HL-60/S4 treated with retinoic acid at 250 ng/mL for 4 days and 3 days (cell line): ENCODE measurements at regions not wholly inside any gene's neighbourhood (a gene's known extent, or its start where the extent isn't known, plus 50 kb on each side); places are given as distances from the start of the nearest gene placed in this dataset.
"Not testable (repeated sequence)": the region's sequence is repeated elsewhere in the genome, so short reads cannot be mapped to it uniquely, and the experiment has no call there.

Experiments
- in situ Hi-C: fragments of 300-500 bp; cut with MboI; formaldehyde crosslinking; loops from 2 replicates; pipeline ENCODE4 v1.7.0; 2022; ENCODE audit warnings: low sequenced_read_pairs

DNA sequence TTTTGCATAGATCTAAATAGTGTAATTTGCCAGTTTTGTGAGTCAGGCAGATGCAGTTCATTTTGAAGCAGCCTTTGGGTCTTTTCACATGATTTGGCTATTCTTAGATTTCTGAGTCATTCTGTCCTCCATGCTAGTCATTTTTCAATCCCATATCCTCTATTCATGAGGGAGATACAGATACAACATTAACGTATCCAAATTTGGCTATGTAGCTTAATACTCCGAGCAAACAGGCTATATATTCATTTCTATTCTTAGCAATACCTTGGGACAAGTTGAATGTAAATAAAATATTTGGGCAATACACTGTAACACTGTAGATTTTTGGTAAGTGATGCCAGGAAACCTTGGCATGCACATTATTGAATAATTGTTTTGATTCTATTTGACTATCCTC, 270.7 kb upstream of the PDE3A start:
- in situ Hi-C loops = no loop called here

DNA sequence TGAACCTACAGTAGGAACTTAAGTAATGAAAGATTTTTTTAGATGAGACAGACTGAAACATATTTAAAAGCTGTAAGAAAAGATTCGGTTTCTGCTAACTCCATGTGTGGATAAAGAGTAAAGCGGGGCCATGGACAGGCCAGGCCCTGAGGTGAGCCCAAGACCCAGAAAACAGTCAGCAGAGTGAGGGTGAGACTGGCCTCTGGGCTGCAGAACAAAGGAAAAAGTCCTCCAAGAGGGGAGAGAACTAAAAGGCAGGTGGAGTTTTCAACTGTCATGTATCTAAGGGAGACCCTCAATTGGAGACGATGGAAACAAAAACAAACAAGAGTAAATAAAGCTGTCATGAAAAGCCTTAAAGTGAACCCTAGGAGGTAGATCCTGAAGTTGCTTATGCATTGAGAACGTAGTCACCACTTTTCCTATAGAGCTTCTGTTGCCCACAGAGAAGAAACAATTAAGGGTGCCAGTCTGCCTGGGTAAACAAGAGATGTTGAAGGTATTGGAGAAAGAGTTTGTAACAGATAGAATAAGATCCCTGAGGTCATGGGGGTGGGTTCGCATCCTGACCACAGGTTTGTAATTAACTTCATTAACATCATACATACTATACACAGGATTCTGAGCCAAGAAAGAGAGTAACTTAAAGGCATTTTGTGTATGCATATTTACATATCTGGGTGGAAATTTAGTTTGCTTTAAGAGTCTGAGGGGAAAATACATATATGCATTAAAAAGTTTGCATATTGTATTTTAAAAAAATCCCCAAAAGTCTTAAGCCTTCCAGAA, 268.7 kb upstream of the PDE3A start:
- in situ Hi-C loops = no loop called here

- in situ Hi-C loops = no loop called here
Observed at GRCh38 chr12:20101046-20101445, 267.3 kb upstream of the PDE3A start.

- in situ Hi-C loops = no loop called here
Observed at GRCh38 chr12:20105943-20106342, 262.4 kb upstream of the PDE3A start.

GRCh38 chr12:20109676-20110075, 258.7 kb upstream of the PDE3A start:
- in situ Hi-C loops = no loop called here

- in situ Hi-C loops = not testable (repeated sequence)
Observed at GRCh38 chr12:20115371-20115770, 253.0 kb upstream of the PDE3A start.

DNA sequence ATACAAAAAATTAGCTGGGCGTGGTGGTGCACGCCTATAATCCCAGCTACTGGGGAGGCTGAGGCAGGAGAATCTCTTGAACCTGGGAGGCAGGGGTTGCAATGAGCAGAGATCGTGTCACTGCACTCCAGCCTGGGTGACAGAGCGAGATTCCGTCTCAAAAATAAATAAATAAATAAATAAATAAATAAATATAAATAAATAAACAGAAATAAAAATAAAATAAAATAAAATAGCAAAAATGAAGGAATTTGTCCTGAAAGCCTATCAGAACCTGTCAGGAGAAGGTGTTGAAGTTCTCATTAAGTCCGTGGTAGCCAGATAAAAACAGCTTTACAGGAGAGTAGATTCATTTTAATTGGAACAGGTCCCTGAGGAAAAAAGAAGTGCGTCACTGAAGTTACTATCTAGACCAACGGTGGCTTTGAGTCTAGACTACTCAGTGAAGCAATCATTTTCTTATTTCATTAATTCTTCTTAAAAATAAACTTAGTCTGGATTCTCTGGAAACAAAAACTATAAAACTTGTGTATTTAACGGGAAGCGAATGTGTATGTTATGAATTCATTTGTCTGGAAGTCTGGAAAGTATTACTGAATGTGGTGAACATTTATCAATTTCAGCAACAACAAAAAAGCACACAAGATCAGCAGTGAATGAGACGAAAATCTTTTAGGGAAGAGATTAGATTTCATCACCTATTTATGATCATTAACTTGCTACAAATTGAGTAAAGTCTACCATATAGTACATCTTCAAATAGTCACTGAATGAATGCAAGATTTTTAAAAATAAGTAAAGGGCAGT, 248.5 kb upstream of the PDE3A start:
- in situ Hi-C loops = no loop called here

DNA sequence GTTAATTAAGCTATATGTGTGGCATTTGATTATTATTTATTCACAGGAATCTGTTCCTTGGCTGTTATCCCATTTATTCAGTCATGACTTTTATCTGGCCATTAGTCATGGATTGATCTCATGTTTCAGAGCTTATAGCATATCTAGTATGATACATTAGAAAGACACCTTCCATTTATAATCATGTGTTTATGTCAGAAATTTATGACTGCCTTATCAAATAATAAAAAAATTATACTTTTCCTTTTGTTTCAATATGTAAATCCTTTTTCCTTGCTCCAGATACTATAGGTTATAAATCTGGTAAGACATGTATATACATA, 248.0 kb upstream of the PDE3A start:
- in situ Hi-C loops = no loop called here

DNA sequence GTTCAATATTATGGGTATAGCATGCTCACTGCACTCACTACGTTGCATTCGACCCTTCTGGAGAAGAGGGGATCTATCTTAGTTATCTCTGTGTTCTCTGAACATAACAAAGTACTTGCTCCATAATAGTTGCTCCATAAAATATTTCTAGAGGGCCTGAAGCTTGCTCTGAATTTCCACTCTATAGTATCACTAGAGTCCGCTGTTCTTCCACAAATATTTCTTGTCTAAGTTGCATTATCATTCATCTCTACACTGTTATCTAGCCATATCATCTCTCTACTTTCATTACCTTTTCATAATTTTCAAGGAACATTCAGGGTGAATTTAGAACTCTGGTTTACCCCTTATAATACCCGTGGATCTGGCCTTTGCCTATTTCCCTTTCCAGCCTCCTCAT, 246.1 kb upstream of the PDE3A start:
- in situ Hi-C loops = no loop called here

DNA sequence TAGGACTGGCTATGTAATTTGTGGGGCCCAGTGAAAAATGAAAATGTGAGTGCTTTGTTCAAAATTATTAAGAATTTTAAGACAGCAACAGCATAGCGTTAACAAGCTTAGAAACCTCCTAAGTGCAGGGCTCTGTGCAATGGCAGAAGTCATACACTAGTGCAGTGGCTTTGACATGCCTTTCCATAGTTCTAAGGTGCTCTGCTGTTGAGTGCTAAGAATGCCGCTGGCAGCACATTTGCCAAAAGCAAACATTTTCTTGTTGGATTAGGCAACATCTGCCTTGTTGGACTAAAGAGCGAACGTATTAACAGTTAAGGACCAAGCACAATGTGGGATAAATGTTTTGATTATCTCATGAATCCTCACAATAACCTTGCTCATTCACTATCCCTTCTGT, 244.9 kb upstream of the PDE3A start:
- in situ Hi-C loops = no loop called here

DNA sequence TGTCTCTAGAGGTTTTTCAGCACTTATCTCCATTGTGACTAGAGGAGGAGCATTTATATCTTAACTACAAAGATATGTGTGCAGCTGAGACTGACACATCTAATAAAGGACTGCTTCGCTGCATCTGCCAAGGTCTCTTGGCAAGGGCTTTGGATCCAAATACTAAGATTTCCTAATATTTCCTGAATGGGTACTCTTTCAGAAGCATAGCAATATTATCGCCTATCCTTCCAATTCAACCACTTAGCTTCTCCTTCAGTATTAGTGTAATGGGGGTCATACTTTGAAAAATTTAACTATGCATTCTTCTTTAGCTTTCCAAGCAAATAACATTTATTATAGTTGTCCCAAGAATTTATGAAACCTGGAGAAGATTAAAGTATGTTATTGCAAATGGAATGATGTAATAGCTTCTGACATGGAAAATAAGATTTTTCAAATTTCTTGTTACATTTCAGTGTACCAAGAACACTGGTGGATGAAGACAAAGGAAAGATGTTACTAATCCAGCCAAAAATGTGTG, 243.0 kb upstream of the PDE3A start:
- in situ Hi-C loops = no loop called here

- in situ Hi-C loops = no loop called here
Observed at GRCh38 chr12:20126601-20127000, 241.7 kb upstream of the PDE3A start.

DNA sequence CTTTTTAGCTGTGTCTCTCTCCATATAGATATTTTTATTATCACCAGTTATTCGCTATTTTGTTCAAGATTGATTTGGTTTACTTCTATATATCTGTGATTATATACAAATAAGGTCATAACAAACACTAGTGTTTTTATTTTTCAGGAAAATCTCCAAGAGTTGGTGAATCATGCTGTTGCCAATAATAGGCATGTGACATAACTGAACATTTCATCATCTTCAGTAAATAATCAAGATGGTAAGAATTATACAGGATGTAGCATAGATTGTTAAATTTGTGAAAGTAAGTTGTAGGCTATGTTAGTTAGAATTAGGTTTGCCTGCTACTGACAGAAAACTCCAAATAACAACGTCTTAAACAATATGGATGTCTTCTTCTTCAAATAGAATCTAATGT, 240.9 kb upstream of the PDE3A start:
- in situ Hi-C loops = no loop called here

DNA sequence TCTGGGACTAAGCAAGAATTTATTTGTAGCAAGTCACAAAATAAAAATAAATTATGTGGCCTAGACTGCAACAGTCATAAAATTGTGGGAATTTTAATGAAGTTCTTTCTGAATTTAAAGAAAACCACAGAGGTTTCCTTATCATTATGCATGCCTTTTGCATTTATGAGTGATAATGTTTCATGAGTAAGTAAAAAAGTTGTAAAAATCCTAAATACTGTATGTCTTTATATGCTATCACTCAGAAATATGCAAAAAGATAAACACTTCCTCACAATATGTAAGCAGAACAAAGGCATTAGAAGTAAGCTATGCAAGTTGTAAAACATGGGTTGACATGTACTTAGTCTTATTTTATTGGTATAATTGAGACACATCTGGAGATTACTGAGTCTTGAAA, 239.4 kb upstream of the PDE3A start:
- in situ Hi-C loops = no loop called here

GRCh38 chr12:20132818-20133217, 235.5 kb upstream of the PDE3A start:
- in situ Hi-C loops = no loop called here

DNA sequence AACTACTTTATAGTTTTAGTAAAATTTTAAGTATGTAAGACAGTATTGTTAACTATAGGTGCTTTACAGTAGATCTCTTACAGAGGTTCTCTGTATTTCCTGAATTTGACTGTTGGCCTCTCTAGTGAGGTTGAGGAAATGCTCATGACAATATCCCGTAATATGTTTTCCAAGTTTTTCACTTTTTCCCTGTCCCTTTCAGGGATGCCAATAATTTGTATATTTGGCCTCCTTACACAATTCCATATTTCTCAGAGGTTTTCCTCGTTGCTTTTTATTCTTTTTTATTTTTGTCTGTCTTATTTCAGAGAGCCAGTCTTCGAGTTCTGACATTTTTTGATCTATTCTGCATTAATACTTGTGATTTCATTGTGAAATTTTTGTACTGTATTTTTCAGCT, 233.7 kb upstream of the PDE3A start:
- in situ Hi-C loops = no loop called here

DNA sequence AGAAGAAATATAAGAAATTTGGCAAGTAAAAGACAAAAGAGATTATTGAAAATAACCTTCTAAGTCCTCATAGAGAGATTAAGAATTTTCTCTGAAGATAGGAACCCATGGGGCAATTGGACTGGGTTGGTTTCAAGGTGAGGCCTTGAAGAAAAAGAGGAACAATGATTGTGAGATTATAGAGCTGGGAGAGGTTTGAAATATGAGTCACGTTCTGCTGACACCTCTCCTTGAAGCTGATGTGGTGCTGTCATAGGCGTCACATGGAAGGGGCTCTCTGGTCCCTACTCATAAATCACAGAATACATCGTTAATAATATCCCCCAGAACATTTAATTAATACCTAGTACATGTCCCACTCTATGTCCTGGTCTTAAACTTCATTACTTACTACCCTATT, 227.6 kb upstream of the PDE3A start:
- in situ Hi-C loops = no loop called here

GRCh38 chr12:20142316-20142715, 226.0 kb upstream of the PDE3A start:
- in situ Hi-C loops = no loop called here

DNA sequence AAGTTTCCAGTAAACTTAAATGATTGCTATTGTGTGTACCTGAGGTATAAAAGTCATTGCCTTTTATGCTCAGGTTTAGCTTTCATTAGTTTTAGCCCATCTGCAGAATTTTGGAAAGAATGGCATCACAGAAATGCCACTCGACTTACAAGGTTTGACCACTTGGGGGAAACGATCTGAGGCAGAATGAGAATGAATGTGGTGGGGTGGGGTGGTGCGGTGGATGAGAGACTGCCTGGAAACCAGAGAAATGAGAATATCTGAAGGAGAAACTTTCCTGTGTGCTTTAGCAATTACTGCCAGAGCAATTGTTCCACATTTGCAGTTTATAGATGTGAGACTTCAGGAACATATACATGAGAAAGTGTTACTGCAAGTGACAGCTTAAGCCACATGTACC, 225.4 kb upstream of the PDE3A start:
- in situ Hi-C loops = no loop called here

DNA sequence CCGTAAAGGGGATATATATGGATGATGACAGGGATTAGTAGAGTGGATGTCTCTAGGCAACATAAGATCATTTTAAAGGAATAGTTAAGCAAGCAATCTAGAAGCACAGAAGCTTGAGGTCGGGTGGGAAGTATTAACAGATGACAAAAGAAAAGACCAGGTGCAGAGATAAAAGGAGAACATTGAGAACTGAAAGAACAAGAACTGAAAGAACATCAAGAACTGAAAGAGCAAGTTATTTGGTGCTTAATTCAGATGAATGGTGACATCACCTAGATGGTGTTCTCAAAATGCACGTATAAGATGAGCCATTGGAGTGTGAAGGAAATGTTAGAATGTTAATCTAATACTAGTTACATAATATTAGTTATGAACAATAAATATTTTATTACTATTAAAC, 224.0 kb upstream of the PDE3A start:
- in situ Hi-C loops = no loop called here

- in situ Hi-C loops = no loop called here
Observed at GRCh38 chr12:20148241-20148640, 220.1 kb upstream of the PDE3A start.

- in situ Hi-C loops = no loop called here
Observed at GRCh38 chr12:20150835-20151422, 217.4 kb upstream of the PDE3A start.
